ENCODE measurements at regions not wholly inside any gene's neighbourhood (a gene's known extent, or its start where the extent isn't known, plus 50 kb on each side); places are given as distances from the start of the nearest gene placed in this dataset.

DNA sequence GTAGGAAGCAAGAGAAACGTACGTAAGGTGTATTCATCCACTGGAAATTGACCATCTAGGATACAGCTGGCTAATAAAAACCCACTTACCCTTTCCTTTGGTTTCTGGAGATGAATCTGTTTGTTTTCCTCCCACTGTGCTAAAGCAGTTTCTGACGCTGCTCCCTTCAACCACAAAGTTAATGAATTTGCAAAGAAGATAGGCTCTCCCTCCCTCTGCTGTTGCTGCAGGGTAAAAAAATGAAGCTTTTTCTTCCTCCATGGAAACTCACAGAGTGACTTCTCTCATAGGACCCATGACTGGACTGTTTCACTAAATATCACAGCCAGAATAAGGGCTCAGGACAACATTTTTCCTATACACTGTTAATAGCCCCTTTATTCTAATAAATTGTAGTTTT, 172.1 kb upstream of the LRRN1 start:
- no peaks in the 10 kb centered on the region for H3K27me3 Mint-ChIP-seq (ENCODE audit: low read depth)
- no peak overlapping the region for H3K27ac Mint-ChIP-seq (ENCODE audit: unreplicated experiment)
- DNase-seq (ENCODE audit: low spot score) = no peak
- peaks cover 14% of the 10 kb centered on the region for H3K9me3 Mint-ChIP-seq (ENCODE audit: low read depth)
- H3K36me3 Mint-ChIP-seq (ENCODE audit: low read depth) = no peaks in the 10 kb centered on the region
- no peak overlapping the region for H3K4me3 Mint-ChIP-seq (ENCODE audit: unreplicated experiment)
- H3K4me1 Mint-ChIP-seq (ENCODE audit: low read depth) = peaks cover 15% of the 10 kb centered on the region
- TF ChIP-seq, protein P1, sequence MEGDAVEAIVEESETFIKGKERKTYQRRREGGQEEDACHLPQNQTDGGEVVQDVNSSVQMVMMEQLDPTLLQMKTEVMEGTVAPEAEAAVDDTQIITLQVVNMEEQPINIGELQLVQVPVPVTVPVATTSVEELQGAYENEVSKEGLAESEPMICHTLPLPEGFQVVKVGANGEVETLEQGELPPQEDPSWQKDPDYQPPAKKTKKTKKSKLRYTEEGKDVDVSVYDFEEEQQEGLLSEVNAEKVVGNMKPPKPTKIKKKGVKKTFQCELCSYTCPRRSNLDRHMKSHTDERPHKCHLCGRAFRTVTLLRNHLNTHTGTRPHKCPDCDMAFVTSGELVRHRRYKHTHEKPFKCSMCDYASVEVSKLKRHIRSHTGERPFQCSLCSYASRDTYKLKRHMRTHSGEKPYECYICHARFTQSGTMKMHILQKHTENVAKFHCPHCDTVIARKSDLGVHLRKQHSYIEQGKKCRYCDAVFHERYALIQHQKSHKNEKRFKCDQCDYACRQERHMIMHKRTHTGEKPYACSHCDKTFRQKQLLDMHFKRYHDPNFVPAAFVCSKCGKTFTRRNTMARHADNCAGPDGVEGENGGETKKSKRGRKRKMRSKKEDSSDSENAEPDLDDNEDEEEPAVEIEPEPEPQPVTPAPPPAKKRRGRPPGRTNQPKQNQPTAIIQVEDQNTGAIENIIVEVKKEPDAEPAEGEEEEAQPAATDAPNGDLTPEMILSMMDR (IDR thresholded peaks at IDR 0.05) = no peak

DNA sequence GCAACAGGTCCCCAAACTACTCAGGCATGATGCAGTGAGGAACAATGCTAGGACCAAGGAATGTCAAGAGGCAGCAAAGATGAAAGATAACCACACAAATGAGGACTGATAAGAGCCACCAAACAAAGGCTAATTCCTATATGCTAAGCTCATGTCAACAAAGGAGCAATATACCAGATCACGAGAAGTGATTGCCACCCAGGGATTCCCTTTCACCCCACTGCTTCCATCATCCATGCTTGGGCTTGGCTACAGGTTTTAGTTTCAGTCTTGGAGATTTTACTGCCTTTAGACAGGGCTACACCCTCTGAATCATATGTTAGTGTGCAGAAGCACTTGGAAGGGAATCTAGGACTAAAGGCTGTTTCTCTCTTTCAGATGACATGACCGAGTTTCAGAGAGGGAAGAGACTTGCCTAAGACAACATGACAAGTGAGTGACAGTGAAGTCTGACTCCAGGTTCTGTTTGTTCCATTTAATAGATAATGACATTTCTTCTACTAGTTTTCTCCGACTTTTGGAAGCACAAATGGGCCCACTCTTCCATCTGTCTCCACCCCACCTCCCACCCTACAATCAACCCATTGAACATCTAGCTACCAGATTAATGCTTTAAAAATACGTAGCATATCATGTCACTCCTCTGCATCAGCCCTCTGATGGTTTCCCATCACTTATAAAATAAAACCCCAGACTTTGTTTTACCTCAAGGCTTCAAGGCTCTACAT, 173.5 kb upstream of the LRRN1 start:
- TF ChIP-seq, protein P1 (IDR thresholded peaks at IDR 0.05) = no peak
- H3K27me3 Mint-ChIP-seq (ENCODE audit: low read depth) = peaks cover 2% of the 10 kb centered on the region
- H3K4me1 Mint-ChIP-seq (ENCODE audit: low read depth) = peaks cover 11% of the 10 kb centered on the region
- H3K4me3 Mint-ChIP-seq (ENCODE audit: unreplicated experiment) = no peak overlapping the region
- DNase-seq (ENCODE audit: low spot score) = no peak
- H3K27ac Mint-ChIP-seq (ENCODE audit: unreplicated experiment) = no peak overlapping the region
- peaks cover 21% of the 10 kb centered on the region for H3K9me3 Mint-ChIP-seq (ENCODE audit: low read depth)
- peaks cover 4% of the 10 kb centered on the region for H3K36me3 Mint-ChIP-seq (ENCODE audit: low read depth)

DNA sequence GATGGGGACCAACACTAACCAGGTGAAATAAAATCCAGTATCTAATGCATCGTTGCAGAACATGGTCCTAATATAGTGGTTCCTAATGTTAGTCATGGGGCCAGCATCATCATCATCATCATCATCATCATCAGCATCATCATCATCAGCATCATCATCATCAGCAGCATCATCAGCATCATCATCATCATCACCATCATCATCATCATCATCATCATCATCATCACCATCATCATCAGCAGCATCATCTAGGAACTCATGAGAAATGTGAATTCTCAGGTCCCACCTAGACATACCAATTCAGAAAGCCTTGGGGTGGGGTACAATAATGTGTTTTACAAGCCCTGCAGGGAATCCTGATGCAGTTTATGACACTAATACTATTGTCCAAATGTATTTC, 179.4 kb upstream of the LRRN1 start:
- Mint-ChIP-seq H3K9me3 (ENCODE audit: low read depth) (peaks cover 22% of the 10 kb centered on the region), H3K36me3 (ENCODE audit: low read depth) (peaks cover 4% of the 10 kb centered on the region), H3K27me3 (ENCODE audit: low read depth) (peaks cover 2% of the 10 kb centered on the region), H3K4me1 (ENCODE audit: low read depth) (no peaks in the 10 kb centered on the region), H3K27ac (ENCODE audit: unreplicated experiment) (no peak overlapping the region), H3K4me3 (ENCODE audit: unreplicated experiment) (no peak overlapping the region)
- no peak for DNase-seq (ENCODE audit: low spot score)
- TF ChIP-seq, protein P1 (IDR thresholded peaks at IDR 0.05) = no peak

DNA sequence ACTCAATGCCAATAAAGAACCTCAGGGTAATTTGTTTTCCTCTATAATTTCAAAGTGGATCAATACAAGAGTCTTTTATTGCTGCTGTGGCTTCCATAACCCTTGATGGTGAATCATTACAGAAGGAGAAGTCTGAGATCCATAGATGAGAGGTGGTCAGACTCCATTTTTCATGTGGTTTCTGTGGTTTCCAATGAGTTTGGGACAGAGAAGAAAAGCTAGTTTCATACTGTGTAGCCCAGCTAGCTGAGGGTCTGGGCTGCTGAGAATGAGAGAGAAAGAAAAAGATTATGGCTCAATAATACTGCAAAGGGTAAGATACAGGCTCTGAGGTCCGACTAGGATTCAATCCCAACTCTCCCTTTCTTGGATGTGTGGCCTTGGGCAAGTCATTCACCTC, 180.6 kb upstream of the LRRN1 start:
- TF ChIP-seq, protein P1 (IDR thresholded peaks at IDR 0.05) = no peak
- Mint-ChIP-seq H3K4me1 (ENCODE audit: low read depth) (no peaks in the 10 kb centered on the region), H3K27me3 (ENCODE audit: low read depth) (peaks cover 2% of the 10 kb centered on the region), H3K9me3 (ENCODE audit: low read depth) (peaks cover 15% of the 10 kb centered on the region), H3K27ac (ENCODE audit: unreplicated experiment) (no peak overlapping the region), H3K4me3 (ENCODE audit: unreplicated experiment) (no peak overlapping the region), H3K36me3 (ENCODE audit: low read depth) (peaks cover 4% of the 10 kb centered on the region)
- DNase-seq (ENCODE audit: low spot score) = no peak

DNA sequence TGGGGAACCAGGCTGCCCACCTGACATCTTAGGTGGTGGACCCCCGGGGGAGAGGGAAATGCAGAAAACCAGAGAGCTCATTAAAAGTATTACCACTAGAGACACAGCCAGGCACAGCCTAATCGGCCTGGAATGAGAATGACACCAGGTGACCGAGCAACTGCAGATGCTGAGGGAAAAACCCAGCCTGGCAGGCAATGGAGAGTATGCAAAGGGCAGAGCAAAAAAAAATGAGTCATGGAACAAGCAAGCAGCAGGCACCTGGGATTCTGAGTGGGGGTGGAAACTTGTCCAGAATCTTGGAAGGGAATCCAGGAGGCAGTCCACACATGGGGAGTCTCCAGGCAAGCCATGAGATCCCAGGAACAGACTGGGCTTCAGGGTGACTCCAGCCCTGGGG, 183.7 kb upstream of the LRRN1 start:
- TF ChIP-seq, protein P1 (IDR thresholded peaks at IDR 0.05) = no peak
- DNase-seq (ENCODE audit: low spot score) = no peak
- H3K9me3 Mint-ChIP-seq (ENCODE audit: low read depth) = no peaks in the 10 kb centered on the region

More for the DNA sequence above, 183.7 kb upstream of the LRRN1 start:
- H3K4me1 Mint-ChIP-seq (ENCODE audit: low read depth) = no peaks in the 10 kb centered on the region
- H3K27ac Mint-ChIP-seq (ENCODE audit: unreplicated experiment) = no peak overlapping the region
- no peaks in the 10 kb centered on the region for H3K36me3 Mint-ChIP-seq (ENCODE audit: low read depth)
- H3K27me3 Mint-ChIP-seq (ENCODE audit: low read depth) = peaks cover 2% of the 10 kb centered on the region
- no peak overlapping the region for H3K4me3 Mint-ChIP-seq (ENCODE audit: unreplicated experiment)

Data from chondrocyte (in vitro differentiated cells).